ENCODE measurements at regions not wholly inside any gene's neighbourhood (a gene's known extent, or its start where the extent isn't known, plus 50 kb on each side); places are given as distances from the start of the nearest gene placed in this dataset.

DNA sequence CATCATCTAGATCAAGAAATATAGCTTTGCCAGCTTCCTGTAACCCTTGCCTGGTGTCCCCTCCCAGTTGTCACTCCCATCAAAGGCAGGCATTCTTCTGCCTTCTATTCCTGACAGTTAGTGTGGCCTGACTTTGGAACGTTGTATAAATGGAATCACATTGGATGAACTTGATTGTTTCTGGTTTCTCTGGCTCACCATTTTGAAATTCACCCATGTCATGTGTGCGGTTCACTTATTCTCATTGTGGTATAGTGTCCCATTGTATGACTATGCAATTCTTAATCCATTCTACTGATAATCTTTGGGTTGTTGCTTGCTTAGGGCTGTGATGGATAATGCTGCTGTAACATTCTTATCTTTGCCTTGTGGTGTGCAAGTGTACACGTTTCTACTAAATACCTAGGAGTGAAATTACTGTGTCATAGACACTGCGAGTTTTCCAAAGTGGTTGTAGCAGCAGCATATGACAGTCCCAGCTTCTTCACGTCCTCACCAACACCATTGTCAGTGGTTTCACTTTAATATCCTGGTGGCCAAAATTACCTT is 73.2 kb downstream of the VEGFA start (continued):
- TF ChIP-seq, protein P1, sequence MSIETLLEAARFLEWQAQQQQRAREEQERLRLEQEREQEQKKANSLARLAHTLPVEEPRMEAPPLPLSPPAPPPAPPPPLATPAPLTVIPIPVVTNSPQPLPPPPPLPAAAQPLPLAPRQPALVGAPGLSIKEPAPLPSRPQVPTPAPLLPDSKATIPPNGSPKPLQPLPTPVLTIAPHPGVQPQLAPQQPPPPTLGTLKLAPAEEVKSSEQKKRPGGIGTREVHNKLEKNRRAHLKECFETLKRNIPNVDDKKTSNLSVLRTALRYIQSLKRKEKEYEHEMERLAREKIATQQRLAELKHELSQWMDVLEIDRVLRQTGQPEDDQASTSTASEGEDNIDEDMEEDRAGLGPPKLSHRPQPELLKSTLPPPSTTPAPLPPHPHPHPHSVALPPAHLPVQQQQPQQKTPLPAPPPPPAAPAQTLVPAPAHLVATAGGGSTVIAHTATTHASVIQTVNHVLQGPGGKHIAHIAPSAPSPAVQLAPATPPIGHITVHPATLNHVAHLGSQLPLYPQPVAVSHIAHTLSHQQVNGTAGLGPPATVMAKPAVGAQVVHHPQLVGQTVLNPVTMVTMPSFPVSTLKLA (conservative IDR thresholded peaks at IDR 0.05) = peak; percentile 54 to 70
- TF ChIP-seq, protein P2, sequence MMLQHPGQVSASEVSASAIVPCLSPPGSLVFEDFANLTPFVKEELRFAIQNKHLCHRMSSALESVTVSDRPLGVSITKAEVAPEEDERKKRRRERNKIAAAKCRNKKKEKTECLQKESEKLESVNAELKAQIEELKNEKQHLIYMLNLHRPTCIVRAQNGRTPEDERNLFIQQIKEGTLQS (IDR thresholded peaks at IDR 0.05) = peak; percentile 64; the same call in 1 of the 2 replicates
- TF ChIP-seq, protein P2 (CRISPR knock-in tag; conservative IDR thresholded peaks at IDR 0.05) = no peak
- TF ChIP-seq PTRF (tag; IDR thresholded peaks at IDR 0.05) (no peak), ZFPM2 (CRISPR knock-in tag; IDR thresholded peaks at IDR 0.05) (no peak), ZNF324 (CRISPR knock-in tag; IDR thresholded peaks at IDR 0.05) (no peak), JUND (IDR thresholded peaks at IDR 0.05; ENCODE audit: borderline replicate concordance, low read depth, low read length) (peak; percentile 74; the same call in 1 of the 2 replicates), JUND (tag; IDR thresholded peaks at IDR 0.05; ENCODE audit: borderline replicate concordance, low read depth, low read length) (peak; percentile 82; the same call in 2 of the 3 replicates), KLF10 (CRISPR knock-in tag; IDR thresholded peaks at IDR 0.05) (no peak), JUN (IDR thresholded peaks at IDR 0.05; ENCODE audit: borderline replicate concordance, low read depth, low read length) (peak; percentile 62; the same call in 1 of the 2 replicates), JUN (CRISPR knock-in tag; IDR thresholded peaks at IDR 0.05; ENCODE audit: borderline replicate concordance) (no peak), MED1 (CRISPR knock-in tag; IDR thresholded peaks at IDR 0.05; ENCODE audit: borderline replicate concordance) (no peak), CEBPG (CRISPR knock-in tag; IDR thresholded peaks at IDR 0.05) (no peak), CEBPG (tag; conservative IDR thresholded peaks at IDR 0.05 in 1 of 2, IDR thresholded peaks at IDR 0.05 in 1 of 2) (peak in 1 of 2 experiments; percentile 9; a peak in 1 of 4 replicates), ZNF830 (CRISPR knock-in tag; IDR thresholded peaks at IDR 0.05) (no peak), TRIM28 (IDR thresholded peaks at IDR 0.05) (no peak), TCF15 (CRISPR knock-in tag; IDR thresholded peaks at IDR 0.05) (no peak; the same call in 1 of the 2 replicates), RBM34 (IDR thresholded peaks at IDR 0.05; ENCODE audit: borderline replicate concordance, insufficient read depth, low read length) (no peak), ZNF551 (CRISPR knock-in tag; IDR thresholded peaks at IDR 0.05) (no peak), TAL1 (IDR thresholded peaks at IDR 0.05) (peak; percentile 73), SRSF3 (IDR thresholded peaks at IDR 0.05; ENCODE audit: insufficient read depth, low read length) (no peak), COPS2 (conservative IDR thresholded peaks at IDR 0.05) (no peak), EZH2 (IDR thresholded peaks at IDR 0.05; ENCODE audit: borderline replicate concordance, low read depth, low read length) (no peak)
- TF ChIP-seq, protein P3, sequence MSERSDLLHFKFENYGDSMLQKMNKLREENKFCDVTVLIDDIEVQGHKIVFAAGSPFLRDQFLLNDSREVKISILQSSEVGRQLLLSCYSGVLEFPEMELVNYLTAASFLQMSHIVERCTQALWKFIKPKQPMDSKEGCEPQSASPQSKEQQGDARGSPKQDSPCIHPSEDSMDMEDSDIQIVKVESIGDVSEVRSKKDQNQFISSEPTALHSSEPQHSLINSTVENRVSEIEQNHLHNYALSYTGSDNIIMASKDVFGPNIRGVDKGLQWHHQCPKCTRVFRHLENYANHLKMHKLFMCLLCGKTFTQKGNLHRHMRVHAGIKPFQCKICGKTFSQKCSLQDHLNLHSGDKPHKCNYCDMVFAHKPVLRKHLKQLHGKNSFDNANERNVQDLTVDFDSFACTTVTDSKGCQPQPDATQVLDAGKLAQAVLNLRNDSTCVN (CRISPR knock-in tag; IDR thresholded peaks at IDR 0.05) = no peak
- TF ChIP-seq, protein P4, sequence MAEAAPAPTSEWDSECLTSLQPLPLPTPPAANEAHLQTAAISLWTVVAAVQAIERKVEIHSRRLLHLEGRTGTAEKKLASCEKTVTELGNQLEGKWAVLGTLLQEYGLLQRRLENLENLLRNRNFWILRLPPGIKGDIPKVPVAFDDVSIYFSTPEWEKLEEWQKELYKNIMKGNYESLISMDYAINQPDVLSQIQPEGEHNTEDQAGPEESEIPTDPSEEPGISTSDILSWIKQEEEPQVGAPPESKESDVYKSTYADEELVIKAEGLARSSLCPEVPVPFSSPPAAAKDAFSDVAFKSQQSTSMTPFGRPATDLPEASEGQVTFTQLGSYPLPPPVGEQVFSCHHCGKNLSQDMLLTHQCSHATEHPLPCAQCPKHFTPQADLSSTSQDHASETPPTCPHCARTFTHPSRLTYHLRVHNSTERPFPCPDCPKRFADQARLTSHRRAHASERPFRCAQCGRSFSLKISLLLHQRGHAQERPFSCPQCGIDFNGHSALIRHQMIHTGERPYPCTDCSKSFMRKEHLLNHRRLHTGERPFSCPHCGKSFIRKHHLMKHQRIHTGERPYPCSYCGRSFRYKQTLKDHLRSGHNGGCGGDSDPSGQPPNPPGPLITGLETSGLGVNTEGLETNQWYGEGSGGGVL (CRISPR knock-in tag; IDR thresholded peaks at IDR 0.05) = no peak

Measured in K562 (cell line).